ENCODE measurements at regions not wholly inside any gene's neighbourhood (a gene's known extent, or its start where the extent isn't known, plus 50 kb on each side); places are given as distances from the start of the nearest gene placed in this dataset.
"Not testable (repeated sequence)": the region's sequence is repeated elsewhere in the genome, so short reads cannot be mapped to it uniquely, and the experiment has no call there.

DNA sequence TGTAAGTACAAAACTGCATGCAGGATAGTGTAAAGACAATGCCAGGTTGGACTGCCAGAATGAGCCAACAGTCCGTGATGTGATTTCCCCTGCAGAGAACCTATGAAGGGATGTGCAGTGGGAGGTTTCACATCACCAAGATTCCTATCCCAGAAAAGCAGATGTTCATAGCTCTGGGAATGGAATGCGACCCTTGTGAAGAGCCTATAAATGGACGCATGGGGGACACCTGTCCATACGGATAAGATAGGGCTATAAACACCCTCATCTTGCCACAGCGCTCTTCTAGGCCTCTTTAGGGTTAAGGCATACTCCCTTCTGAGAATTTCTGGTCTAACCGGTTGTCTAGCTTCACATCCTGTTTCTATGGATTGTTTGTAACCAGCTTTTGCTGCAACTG lies 1261.8 kb downstream of the RAPGEF2 start:
- not testable (repeated sequence) for DNase-seq

DNA sequence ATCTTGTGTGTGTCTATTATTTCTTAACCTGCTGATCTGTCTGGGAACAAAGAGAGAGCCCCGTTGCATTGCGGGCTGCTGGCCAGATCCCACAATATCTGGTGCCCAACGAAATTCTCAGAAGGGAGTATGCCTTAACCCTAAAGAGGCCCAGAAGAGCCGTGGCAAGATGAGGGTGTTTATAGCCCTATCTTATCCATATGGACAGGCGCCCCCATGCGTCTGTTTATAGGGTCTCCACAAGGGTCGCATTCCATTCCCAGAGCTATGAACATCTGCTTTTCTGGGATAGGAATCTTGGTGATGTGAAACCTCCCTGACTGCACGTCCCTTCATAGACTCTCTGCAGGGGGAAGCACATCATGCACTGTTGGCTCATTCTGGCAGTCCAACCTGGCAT lies 1262.5 kb downstream of the RAPGEF2 start:
- DNase-seq = not testable (repeated sequence)

DNA sequence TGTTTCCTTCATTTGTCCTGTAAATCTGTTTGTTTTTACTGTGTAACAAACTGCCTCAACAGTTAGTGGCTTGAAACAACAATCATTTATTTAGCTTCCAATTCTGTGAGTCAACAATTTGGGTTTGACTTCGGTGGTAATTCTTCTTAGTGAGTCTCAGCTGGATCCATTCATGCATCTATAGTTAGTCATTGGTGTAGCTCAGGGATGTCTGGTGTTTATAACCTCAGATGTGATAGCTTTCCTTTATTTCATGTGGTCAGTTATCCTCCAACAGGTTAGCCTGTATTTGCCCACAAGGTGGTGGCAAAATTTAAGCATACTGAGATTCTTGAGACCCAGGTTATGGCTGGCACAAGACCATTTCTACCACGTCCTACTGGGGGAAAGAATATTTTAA lies 1267.2 kb downstream of the RAPGEF2 start:
- no peak for DNase-seq

DNA sequence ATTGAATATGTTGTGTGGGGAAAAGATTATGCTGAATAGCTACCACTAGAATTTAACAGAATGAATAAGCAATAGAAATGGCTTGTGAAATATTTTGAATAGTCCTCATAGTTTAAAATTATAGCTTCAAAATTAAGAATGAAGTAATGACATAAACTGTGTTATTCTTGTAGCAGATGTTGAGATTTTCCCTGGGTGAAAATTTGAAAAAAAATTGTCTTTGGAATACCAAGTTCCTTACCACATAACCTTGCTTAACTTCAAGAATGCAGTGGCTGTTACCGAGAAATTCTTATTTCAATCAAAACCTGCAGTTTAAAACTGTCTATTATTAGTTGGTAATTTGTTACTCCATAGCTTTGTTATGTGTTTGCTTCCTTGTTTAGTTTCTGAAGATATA lies 1268.6 kb downstream of the RAPGEF2 start:
- no peak for DNase-seq

DNA sequence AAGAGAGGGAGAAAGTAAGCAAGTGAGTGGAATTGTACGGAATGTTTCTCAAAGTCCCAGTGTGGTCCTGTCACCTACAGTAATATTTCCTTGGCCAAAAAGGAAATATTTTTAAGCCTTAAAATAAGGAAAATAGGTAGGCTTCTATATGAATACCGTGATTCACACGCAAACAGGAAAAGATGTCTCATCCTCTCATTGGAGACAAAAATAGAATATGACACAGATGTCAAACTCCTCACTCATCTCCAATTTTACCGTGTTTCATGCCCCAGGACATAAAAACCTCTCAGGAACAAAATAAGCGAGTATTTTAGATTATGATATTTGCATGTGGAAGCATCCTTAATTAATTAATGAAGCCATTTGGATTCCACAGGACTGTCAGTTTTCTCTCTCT lies 1269.5 kb downstream of the RAPGEF2 start:
- no peak for DNase-seq

DNA sequence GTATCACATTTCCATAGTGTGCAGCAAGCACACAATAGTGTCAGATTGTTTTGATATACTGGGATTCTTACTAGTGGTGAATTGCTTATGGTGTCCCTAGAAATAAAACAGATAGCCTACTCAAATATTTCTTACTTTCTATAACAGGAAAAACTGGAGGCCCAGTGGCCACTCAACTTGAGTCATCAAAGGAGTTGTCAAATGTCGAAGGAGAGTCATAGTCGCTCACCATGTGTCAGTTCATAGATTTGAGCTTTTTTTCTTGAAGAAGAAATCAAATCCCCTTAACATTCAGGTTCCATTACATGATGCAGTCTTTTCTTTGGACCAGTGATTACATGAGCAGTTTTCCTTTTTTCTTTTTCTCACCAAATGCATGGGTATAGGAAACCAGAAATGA lies 1271.0 kb downstream of the RAPGEF2 start:
- no peak for DNase-seq

DNA sequence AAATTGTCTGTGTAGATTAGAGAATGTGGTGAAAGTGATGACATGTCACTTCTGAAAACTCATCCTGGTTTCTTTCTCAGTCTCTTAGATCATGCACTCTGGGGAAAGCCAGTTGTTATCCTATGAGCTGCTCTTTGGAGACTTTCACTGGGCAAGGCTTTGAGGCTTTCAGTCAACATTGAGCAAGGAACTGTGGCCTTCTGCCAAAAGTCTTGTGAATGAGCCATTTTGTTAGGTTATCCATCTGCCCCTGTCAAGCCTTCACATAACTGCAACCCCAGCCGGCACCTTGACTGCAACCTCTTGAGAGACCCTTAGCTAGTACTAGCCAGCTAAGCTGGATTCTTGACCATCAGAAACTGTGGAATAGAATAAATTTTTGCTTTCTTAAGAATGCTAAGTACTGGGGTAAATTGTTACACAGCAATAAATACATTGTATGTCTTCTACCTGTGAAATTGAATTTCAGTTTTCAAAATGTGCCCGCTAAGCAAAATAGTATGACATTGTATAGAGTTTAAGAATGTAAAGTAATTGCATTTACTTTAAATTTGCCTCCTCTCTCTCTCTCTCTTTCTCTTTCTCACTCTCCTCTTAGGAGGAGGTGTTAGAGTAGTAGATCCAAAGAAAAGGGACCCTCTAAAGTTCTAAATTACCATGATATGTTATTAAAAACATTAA lies 1273.0 kb downstream of the RAPGEF2 start:
- DNase-seq = no peak

DNA sequence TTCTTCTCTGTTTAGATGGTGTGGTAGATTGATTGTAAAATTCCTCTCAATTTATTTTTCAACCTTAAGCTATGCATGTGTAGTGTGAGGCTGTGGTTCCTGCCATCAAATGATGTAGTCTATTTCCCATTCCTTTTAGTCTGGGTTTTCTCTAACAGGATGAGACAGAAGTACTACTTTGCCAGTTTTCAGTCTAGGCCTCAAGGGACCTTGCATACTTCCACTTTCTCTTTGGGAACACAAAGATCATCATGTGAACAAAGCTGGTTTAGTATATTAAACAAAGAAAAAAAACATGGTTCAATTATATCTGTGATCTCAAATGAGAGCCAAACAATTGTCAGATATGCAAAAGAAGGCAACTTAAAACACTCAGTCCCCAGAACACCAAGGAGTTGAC lies 1284.0 kb downstream of the RAPGEF2 start:
- no peak for DNase-seq

DNA sequence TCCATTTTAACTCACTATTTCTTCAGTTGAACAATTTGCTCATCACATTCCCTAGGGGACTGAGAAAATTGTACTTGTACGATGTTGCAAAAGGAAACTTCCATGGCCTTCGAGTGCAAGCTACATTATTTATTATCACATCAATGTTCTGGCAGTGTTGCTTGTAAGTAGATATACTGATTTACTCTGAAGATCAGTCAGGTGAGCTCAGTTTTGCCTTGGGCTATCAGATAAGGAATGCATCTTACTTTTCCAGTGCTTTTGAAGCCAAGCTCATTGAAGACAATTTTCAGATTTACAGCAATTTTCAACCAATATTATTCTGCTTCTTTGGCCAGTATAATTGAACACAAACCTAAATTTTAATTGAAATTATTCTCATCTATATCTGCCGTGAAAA lies 1296.9 kb downstream of the RAPGEF2 start:
- DNase-seq = no peak

DNA sequence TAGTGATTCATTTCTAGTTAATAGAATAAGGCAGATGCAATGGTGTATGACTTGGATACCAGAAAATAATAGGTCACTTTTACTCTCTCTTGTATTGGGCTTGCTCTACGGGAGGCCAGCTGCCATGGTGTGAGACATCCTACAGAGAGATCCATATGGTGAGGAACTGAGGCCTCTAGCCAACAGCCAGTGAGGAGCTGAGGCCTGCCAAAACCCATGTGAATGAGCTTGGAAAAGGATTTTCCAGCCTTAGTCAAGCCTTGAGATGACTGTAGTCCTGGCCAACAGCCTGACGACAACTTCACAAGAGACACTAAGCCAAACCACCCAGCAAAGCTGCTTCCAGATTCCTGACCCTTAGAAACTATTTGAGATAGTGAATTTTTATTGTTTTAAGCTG lies 1300.2 kb downstream of the RAPGEF2 start:
- DNase-seq = no peak

DNA sequence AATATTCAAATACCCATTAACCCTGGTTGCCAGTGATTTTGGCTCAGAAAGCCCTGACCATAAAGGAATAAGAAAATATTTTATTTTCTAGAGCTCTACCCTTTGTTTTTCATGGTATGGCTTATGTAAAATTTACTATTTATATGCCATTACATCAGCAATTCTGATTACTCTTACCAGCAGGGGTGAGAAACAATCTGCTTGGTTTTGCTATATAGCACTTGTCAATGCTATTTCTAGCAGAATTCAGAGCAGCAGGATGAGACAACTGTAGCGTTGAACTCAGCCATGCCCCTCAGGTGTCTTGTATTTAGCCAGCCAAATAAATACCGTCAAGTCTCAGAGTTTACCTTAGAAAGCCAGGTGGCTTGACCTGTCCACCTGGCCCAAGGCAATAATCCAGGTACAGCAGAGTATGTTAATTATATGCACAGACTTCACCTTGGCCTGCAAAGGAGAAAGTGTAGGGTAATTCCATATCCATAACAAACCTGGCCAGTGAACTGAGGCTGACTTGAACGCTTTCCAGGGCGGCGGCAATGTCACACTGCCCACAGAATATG lies 1303.5 kb downstream of the RAPGEF2 start:
- DNase-seq = no peak

DNA sequence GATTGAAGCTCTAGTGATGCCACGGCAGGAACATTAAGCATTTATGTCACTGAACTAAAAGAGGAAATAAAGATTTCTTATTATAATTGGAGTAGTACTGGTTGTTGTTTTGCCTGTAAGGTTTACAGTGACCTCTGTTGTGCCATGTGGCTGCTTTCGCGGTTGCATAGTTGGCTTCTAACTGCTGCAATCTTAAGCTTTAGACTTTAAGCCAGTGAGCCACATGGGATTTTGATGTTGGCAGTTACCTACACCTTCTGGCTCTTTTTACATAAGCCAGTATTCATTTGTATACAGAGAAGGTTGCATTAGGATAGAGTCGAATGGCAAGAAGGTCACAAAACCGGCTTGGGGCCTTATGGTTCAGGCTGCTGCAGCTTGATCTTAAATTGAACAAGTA lies 1311.6 kb downstream of the RAPGEF2 start:
- no peak for DNase-seq

DNA sequence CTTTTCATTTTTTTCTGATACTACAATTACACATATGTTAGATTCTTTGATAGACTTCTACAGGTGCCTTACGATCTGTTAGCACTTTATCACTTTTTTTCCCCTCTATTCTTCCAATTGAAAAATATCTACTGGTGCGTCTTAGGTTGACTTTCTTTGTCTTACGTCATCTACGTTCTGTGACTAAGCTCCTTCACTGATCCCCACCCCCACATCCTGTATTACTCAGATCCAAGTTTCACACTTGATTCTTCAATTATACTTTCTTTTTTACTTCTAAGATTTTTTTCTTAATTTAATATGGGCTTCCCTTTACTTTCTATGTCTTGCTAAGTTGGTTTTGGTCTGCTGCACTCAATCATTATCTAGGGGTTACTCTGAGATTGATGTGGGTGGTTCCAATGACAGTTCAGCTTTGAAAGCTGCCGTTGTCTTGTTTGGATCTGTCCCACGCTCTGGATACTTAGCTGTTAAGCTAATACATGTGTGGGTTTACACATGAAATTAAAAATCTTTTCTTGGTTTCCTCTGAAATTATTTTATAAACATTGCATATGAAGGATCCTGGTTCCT lies 1321.1 kb downstream of the RAPGEF2 start:
- DNase-seq = no peak

DNA sequence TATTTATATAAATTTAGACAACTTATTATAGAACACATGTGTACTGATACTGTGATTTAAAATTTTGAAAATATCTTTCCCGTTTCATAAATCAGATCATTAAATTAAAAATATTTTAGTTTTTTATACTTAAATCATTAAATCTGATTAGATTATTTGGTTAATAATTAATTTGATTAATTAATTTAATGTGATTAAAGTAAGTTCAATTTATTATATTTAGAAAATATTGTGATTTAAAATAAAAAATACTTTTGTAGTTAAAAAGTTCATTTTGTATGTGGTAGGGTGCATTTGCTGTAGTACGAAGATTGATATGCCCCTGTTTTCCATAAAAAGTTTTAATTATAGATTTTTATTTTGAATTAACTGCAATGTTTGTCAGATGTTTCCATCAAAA lies 1323.4 kb downstream of the RAPGEF2 start:
- DNase-seq = no peak

DNA sequence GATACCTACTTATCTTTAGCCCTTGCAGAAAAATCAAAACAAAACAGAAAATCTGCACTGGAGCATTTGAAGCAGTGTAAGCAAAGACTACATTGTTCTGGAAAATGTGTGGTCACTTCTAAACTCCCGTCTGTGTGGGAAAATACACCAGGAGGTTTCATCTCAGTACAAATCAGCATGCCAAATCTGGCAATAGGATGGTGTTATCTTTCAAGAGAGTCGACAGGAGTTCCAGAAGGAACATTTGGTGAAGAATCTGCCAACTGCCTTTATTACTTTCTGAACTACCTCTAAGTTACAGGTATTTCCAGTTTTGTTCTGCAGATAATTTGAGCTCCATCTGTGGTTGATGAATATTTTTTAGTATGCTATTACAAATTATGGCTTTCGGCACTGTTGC lies 1348.0 kb downstream of the RAPGEF2 start:
- no peak for DNase-seq

DNA sequence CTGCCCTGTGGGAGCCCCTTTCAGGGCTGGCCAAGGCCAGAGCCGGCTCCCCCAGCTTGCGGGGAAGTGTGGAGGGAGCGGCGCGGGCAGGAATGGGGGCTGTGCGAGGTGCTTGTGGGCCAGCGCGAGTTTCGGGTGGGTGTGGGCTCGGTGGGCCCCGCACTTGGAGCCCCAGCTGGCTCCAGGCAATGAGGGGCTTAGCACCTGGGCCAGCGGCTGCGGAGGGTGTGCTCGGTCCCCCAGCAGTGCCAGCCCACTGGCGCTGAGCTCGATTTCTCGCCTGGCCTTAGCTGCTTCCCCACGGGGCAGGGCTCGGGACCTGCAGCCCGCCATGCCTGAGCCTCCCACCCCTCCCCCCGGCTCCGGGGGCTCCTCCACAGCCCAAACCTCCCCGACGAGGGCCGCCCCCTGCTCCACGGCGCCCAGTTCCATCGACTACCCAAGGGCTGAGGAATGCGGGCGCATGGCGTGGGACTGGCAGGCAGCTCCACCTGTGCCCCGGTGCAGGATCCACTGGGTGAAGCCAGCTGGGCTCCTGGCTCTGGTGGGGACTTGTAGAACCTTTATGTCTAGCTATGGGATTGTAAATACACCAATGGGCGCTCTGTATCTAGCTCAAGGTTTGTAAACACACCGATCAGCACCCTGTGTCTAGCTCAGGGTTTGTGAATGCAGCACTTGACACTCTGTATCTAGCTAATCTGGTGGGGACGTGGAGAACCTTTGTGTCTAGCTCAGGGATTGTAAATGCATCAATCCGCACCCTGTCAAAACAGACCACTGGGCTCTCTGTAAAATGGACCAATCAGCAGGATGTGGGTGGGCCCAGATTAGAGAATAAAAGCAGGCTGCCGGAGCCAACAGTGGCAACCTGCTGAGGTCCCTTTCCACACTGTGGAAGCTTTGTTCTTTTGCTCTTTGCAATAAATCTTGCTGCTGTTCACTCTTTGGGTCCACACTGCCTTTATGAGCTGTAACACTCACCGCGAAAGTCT lies 1379.1 kb downstream of the RAPGEF2 start:
- DNase-seq = not testable (repeated sequence)

DNA sequence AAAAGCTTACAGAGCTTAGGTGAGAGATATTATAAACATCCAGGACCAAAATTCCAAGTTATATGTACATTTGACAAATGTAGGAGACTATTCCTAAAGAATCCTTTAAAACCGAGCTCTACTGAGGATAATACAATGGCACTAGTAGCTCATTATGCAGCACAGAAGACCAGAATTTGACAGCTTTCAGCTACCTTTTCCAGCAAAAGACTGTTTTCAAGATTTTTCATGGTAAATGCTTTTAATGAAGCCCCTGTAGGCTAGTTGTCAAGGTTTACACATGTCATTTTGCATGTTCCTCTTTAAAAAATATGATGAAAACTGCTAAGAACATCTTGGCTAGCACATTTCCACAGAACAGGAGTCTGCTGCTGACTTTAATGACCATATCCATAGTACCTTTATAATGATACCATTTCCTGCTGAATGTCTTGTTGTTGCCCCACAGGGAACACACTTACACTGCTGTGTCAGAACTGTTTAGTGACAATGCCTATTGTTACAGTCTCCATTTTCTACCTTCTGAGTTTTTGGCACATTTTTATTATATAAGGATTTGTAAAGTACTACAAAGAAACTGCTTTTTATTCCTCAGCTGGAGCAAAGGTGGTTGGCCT lies 1382.3 kb downstream of the RAPGEF2 start:
- DNase-seq = no peak

DNA sequence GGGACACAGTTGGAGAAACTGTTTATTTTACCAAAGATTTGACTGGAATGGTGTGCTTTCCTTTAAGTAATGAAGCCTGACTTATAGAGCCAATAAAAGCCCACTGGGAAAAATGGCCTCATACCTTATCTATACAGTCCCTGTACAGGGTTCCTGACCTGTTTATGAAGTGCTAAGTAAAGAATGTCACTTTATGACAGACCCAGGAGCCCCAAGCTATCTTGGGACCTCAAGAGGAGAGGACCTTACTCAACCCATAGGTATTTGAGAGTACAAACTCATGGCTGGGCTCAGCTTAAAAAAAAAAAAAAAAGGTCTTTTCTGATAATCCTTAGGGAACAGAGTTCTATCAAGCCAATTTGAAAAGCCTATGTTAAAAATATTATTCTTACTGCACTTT lies 1389.3 kb downstream of the RAPGEF2 start:
- DNase-seq = no peak

DNA sequence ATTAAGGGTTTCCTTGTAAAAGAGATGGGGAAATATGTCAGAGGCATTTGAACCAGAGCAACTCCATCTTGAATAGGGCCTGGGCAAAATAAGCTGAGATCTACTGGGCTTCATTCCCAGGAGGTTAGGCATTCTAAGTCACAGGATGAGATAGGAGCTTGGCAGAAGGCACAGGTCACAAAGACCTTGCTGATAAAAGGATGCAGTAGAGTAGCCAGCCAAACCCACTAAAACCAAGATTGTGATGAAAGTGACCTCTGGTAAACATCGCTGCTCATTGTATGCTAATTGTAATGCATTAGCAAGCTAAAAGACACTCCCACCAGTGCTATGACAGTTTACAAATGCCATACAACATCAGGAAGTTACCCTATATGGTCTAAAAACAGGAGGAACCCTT lies 1390.3 kb downstream of the RAPGEF2 start:
- DNase-seq = no peak

DNA sequence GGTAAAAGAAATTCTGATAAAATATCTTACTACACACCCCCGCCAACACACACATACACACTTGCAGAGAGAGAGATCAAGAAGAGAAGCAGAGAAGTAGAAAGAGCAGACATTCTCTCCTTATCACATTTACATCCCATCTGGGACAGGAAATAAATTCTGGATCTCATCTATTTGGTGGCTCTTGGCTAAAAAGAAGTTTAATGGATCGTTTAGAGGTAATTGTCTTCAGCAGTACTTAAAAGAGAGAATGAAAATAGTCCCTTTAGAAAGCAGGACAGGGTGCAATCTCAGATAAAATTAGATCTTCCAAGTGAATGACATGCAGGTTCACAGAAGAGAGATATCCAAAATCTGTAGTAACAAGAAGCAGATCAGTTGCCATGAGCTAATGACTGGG lies 1392.5 kb downstream of the RAPGEF2 start:
- DNase-seq = no peak

DNA sequence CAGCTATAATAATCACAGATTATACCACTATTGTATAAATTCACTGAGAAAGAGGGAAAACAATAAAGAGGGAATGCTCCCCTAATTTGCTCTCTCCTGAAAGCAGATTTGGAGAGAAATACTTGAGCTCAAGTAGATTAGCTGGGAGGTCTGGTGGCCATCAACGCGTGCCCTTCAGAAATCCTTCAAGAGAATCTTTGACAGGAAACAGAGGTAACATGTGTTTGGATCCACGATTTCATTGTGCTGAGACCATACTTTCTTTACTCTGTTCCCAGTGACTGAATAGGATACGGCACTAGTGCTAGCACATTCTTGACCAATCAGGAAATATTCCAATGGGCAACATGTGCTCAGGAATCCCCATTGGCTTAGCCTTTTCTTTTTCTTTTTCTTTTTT lies 1395.3 kb downstream of the RAPGEF2 start:
- DNase-seq = no peak

DNA sequence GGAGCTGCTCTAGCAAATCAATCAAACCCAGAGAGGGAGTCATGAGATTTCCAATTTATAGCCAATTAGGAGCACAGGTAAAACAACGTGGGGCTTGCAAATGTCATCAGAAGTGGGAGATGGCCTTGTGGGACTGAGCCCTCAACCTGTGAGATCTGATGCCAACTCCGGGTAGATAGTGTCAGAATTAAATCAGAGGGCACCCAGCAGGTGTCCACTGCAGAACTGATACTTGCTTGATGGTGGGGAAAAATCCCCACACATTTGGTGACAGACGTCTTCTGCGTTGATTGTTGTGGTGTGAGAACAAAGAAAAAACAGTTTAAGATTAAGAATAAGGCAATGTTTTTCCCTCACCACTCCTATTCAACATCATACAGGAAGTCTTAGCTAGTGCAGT lies 1402.8 kb downstream of the RAPGEF2 start:
- DNase-seq = no peak

DNA sequence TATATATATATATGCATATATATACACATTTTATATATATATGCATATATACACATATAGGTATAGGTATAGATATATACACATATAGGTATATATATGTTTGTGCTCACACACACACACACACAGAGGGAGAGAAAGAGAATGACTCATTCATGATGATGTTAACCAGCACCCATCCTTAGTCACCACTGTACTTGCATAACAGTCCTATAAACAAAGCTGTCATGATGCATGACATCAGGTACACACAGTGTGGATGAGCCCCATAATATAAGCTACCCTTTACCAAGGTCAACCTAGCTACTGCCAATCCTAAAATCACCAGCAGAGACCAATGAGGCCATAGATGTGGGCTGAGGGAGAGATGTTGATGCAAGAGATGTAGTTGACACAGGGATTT lies 1408.0 kb downstream of the RAPGEF2 start:
- DNase-seq = no peak
